DOHH2 (cell line): ENCODE measurements at regions not wholly inside any gene's neighbourhood (a gene's known extent, or its start where the extent isn't known, plus 50 kb on each side); places are given as distances from the start of the nearest gene placed in this dataset.
"Not testable (repeated sequence)": the region's sequence is repeated elsewhere in the genome, so short reads cannot be mapped to it uniquely, and the experiment has no call there.

ENCODE experiments used
- H3F3A ChIP-seq: fragments of 200-600 bp; sonication (generic), shearing (Covaris generic); 2 replicates; pipeline ENCODE4 v1.6.0; 2016; ENCODE audit warnings: antibody characterized with exemption, mild to moderate bottlenecking; ENCODE audit not compliant: control insufficient read depth, insufficient read depth
- H3K27ac ChIP-seq: fragments of 200-600 bp; sonication (generic); 2 replicates; pipeline ENCODE4 v1.5.1; 2014; ENCODE audit warnings: low read depth, mild to moderate bottlenecking, low read length, moderate library complexity
- H3K27me3 ChIP-seq: fragments of 200-600 bp; sonication (generic); 2 replicates; pipeline ENCODE4 v1.6.1; 2014; ENCODE audit warnings: mild to moderate bottlenecking, low read length, mixed read lengths; ENCODE audit not compliant: control insufficient read depth
- H3K36me3 ChIP-seq: fragments of 200-600 bp; sonication (generic); 2 replicates; pipeline ENCODE4 v1.6.1; 2014; ENCODE audit warnings: mild to moderate bottlenecking, low read length, moderate library complexity, mixed read lengths; ENCODE audit not compliant: control insufficient read depth
- H3K4me1 ChIP-seq: fragments of 200-600 bp; sonication (generic); 2 replicates; pipeline ENCODE4 v1.6.1; 2014; ENCODE audit warnings: mild to moderate bottlenecking, low read length, mixed read lengths; ENCODE audit not compliant: control insufficient read depth
- H3K4me2 ChIP-seq: fragments of 200-600 bp; sonication (generic); 2 replicates; pipeline ENCODE4 v1.6.0; 2014; ENCODE audit warnings: mild to moderate bottlenecking, low read length, moderate library complexity
- H3K4me3 ChIP-seq: fragments of 200-600 bp; sonication (generic); 2 replicates; pipeline ENCODE4 v1.5.1; 2014; ENCODE audit warnings: mild to moderate bottlenecking, low read length, mixed read lengths
- H3K79me2 ChIP-seq: fragments of 200-600 bp; sonication (generic); 2 replicates; pipeline ENCODE4 v1.6.1; 2014; ENCODE audit warnings: mild to moderate bottlenecking, low read length, mixed read lengths; ENCODE audit not compliant: control insufficient read depth
- H3K9me2 ChIP-seq: fragments of 200-600 bp; sonication (generic); replicated peaks from 2 replicates; pipeline ENCODE4 v1.6.1; 2014; ENCODE audit warnings: mild to moderate bottlenecking, low read length, mixed read lengths; ENCODE audit not compliant: control insufficient read depth
- H3K9me3 ChIP-seq: fragments of 200-600 bp; sonication (generic); 2 replicates; pipeline ENCODE4 v1.6.1; 2014; ENCODE audit warnings: antibody characterized with exemption, low read length, mixed read lengths; ENCODE audit not compliant: control insufficient read depth, insufficient read depth
- H4K20me1 ChIP-seq: fragments of 200-600 bp; sonication (generic); 2 replicates; pipeline ENCODE4 v1.6.0; 2014; ENCODE audit warnings: low read depth, mild to moderate bottlenecking, antibody characterized with exemption, low read length, moderate library complexity; ENCODE audit not compliant: control insufficient read depth, insufficient read depth
- CTCF ChIP-seq: fragments of 200-600 bp; sonication (generic); IDR thresholded peaks from one replicate; pipeline ENCODE4 v1.5.1; 2014; ENCODE audit warnings: antibody characterized with exemption, mild to moderate bottlenecking, low read depth, low read length; ENCODE audit not compliant: poor library complexity, severe bottlenecking
- EZH2phosphoT487 ChIP-seq: fragments of 200-600 bp; sonication (generic); IDR thresholded peaks from 2 replicates; pipeline ENCODE4 v1.6.1; 2017; ENCODE audit warnings: borderline replicate concordance, mild to moderate bottlenecking, antibody characterized with exemption, low read length, moderate library complexity, mixed read lengths

GRCh38 chr5:157944938-157945337 is 86.0 kb upstream of the CLINT1 start:
- no peak overlapping the region for H3K4me3 ChIP-seq

DNA sequence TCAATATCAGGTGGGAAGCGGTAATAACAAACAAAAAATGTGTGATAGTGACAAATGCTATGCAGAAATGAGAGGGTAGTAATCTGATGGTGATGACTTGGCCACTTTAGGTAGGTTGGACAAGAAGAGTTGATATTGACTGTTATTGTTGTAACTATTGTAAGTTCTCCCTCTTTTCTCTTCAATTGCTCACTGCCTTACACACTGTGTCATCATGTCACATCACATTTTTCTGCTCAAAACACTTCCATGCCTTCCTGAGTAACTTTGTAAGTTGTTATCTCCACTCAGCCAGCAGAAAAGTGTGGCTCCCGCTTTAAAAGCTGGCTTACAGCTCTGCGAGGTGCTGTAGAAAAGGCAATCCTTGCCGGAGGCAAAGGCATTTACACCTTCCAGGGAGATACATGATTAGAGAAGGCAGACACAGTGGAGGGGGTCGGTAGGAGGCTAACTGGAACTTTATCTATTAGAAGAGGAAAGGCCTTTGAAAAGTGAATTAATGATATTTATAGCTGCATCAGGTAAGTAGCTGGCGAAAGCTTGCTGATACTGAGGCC is 85.2 kb upstream of the CLINT1 start:
- Histone ChIP-seq H4K20me1 (no peaks in the 10 kb centered on the region), H3K27ac (no peak overlapping the region), H3K27me3 (no peaks in the 10 kb centered on the region), H3K4me2 (no peak overlapping the region), H3K9me3 (no peaks in the 10 kb centered on the region), H3F3A (no peaks in the 10 kb centered on the region), H3K4me1 (peaks cover 8% of the 10 kb centered on the region), H3K79me2 (no peaks in the 10 kb centered on the region), H3K9me2 (no peaks in the 10 kb centered on the region), H3K4me3 (no peak overlapping the region), H3K36me3 (no peaks in the 10 kb centered on the region)
- no peak for TF ChIP-seq EZH2phosphoT487

More at GRCh38 chr5:157944938-157945337, 86.0 kb upstream of the CLINT1 start:
- H3K27ac ChIP-seq, result no peak overlapping the region
- no peaks in the 10 kb centered on the region for H3K9me3 ChIP-seq
- no peaks in the 10 kb centered on the region for H3K79me2 ChIP-seq
- H3K9me2 ChIP-seq, result no peaks in the 10 kb centered on the region
- H3K4me2 ChIP-seq, result no peak overlapping the region
- no peaks in the 10 kb centered on the region for H3K36me3 ChIP-seq
- no peaks in the 10 kb centered on the region for H3K27me3 ChIP-seq
- no peaks in the 10 kb centered on the region for H3F3A ChIP-seq
- no peaks in the 10 kb centered on the region for H4K20me1 ChIP-seq
- peaks cover 9% of the 10 kb centered on the region for H3K4me1 ChIP-seq
- TF ChIP-seq CTCF, result no peak
- no peak for TF ChIP-seq EZH2phosphoT487

GRCh38 chr5:157942595-157942994 is 83.7 kb upstream of the CLINT1 start:
- TF ChIP-seq CTCF (no peak), EZH2phosphoT487 (no peak)

DNA sequence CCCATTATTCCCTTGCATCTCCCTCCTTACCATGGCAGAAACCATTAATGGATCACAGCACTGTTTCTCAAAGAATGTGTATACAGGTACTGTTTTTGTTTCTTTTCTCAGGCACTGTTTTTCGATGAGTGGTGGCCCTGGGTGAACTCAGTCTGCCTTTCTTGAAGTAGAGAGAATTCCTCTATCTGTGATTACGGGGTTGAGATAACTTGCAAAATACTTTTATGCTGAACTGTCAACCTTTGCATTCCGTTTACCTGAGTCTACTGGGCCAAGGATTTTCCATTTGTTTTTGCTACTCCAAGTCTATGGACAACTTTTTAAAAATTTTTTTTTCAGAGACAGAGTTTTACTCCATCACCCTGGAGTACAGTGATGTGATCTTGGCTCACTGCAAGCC is 82.7 kb upstream of the CLINT1 start:
- H3K79me2 ChIP-seq, result no peaks in the 10 kb centered on the region
- no peaks in the 10 kb centered on the region for H3K4me1 ChIP-seq
- no peaks in the 10 kb centered on the region for H3K9me2 ChIP-seq
- no peak overlapping the region for H3K4me3 ChIP-seq
- H4K20me1 ChIP-seq, result no peaks in the 10 kb centered on the region
- no peaks in the 10 kb centered on the region for H3K36me3 ChIP-seq
- no peaks in the 10 kb centered on the region for H3K27me3 ChIP-seq
- no peaks in the 10 kb centered on the region for H3F3A ChIP-seq
- TF ChIP-seq CTCF (no peak), EZH2phosphoT487 (no peak)
- no peak overlapping the region for H3K27ac ChIP-seq
- H3K9me3 ChIP-seq, result no peaks in the 10 kb centered on the region
- no peak overlapping the region for H3K4me2 ChIP-seq

More at GRCh38 chr5:157942595-157942994, 83.7 kb upstream of the CLINT1 start:
- H3K9me2 ChIP-seq, result no peaks in the 10 kb centered on the region
- no peak overlapping the region for H3K27ac ChIP-seq
- H3K4me3 ChIP-seq, result no peak overlapping the region
- H3K36me3 ChIP-seq, result no peaks in the 10 kb centered on the region
- H3K9me3 ChIP-seq, result no peaks in the 10 kb centered on the region
- H3F3A ChIP-seq, result no peaks in the 10 kb centered on the region
- H3K27me3 ChIP-seq, result no peaks in the 10 kb centered on the region
- no peaks in the 10 kb centered on the region for H4K20me1 ChIP-seq
- H3K79me2 ChIP-seq, result no peaks in the 10 kb centered on the region
- no peaks in the 10 kb centered on the region for H3K4me1 ChIP-seq
- no peak overlapping the region for H3K4me2 ChIP-seq

DNA sequence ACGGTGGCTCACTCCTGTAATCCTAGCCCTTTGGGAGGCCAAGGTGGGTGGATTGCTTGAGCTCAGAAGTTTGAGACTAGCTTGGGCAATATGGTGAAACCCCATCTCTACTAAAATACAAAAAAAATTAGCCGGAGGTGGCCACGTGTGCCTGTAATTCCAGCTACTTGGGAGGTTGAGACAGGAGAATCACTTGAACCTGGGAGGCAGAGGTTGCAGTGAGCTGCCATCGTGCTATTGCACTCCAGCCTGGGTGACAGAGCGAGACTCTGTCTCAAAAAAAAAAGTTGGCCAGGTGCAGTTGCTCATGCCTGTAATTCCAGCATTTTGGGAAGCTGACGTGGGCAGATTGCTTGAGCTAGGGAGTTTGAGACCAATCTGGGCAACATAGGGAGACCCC is 79.2 kb upstream of the CLINT1 start:
- not testable (repeated sequence) for H3K36me3 ChIP-seq, H3K9me2 ChIP-seq, H3K4me2 ChIP-seq, H3K27me3 ChIP-seq, H3F3A ChIP-seq, H3K4me3 ChIP-seq, H3K79me2 ChIP-seq, H3K4me1 ChIP-seq, H4K20me1 ChIP-seq, H3K9me3 ChIP-seq, H3K27ac ChIP-seq

DNA sequence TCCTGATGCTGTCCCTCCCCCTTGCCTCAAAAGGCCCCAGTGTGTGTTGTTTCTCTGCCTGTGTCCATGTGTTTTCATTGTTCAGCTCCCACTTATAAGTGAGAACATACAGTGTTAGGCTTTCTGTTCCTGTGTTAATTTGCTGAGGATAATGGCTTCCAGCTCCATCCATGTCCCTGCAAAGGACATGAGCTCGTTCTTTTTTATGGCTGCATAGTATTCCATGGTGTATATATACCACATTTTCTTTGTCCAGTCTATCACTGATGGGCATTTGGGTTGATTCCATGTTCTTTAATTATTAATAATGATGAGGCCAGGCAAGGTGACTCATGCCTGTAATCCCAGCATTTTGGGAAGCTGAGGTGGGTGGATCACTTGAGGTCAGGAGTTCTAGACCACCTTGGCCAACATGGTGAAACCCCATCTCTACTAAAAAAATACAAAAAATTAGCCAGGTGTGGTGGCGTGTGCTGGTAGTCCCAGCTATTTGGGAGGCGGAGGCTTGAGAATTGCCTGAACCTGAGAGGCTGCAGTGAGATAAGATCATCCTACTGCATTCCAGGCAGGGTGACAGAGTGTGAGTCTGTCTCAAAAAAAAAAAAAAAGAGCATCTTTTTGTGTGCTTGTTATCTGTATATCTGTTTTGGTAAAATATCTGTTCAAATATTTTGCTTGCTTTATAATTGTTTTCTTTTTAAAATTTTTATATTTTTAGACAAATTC is 78.0 kb upstream of the CLINT1 start:
- not testable (repeated sequence) for H3K79me2 ChIP-seq, H3K27ac ChIP-seq, H3K27me3 ChIP-seq, H3K9me3 ChIP-seq, H3K36me3 ChIP-seq, H3K4me3 ChIP-seq, H3K4me2 ChIP-seq, H3K9me2 ChIP-seq, H3F3A ChIP-seq, H4K20me1 ChIP-seq, H3K4me1 ChIP-seq
